Suprapubic skin (tissue), 4 donors: ENCODE measurements at regions not wholly inside any gene's neighbourhood (a gene's known extent, or its start where the extent isn't known, plus 50 kb on each side); places are given as distances from the start of the nearest gene placed in this dataset.

Source experiments
- DNase-seq, 2 donors: peaks; one replicate each; pipeline ENCODE4 v3.0.0-alpha.2; 2019; ENCODE audit warnings: low spot score in 2 of 2
- H3K27ac ChIP-seq: fragments of 200-600 bp; sonication (generic); one replicate; pipeline ENCODE4 v1.5.1; 2019
- H3K27me3 ChIP-seq: fragments of 200-600 bp; sonication (generic); one replicate; pipeline ENCODE4 v1.5.1; 2019
- H3K36me3 ChIP-seq: fragments of 200-600 bp; sonication (generic); one replicate; pipeline ENCODE4 v1.5.1; 2019
- H3K4me1 ChIP-seq: fragments of 200-600 bp; sonication (generic); one replicate; pipeline ENCODE4 v1.5.1; 2019
- H3K4me3 ChIP-seq: fragments of 200-600 bp; sonication (generic); one replicate; pipeline ENCODE4 v1.5.1; 2019; ENCODE audit warnings: mild to moderate bottlenecking
- H3K9me3 ChIP-seq: fragments of 200-600 bp; sonication (generic); one replicate; pipeline ENCODE4 v1.5.1; 2019
- CTCF ChIP-seq, 2 donors: fragments of 200-600 bp in 1 of 2; fragments of 450-650 bp in 1 of 2; sonication (generic) in 1 of 2; IDR thresholded peaks; one replicate each; pipeline ENCODE4 v1.5.1; 2016 to 2019; ENCODE audit warnings: antibody characterized with exemption in 2 of 2, mild to moderate bottlenecking in 1 of 2, moderate library complexity in 1 of 2
- EP300 ChIP-seq: sonication (generic); formaldehyde crosslinking; IDR thresholded peaks from one replicate; pipeline ENCODE4 v1.6.1; 2017; ENCODE audit warnings: antibody characterized with exemption
- POLR2A ChIP-seq, 2 donors: fragments of 450-650 bp; IDR thresholded peaks; one replicate each; pipeline ENCODE4 v1.6.1; 2017; ENCODE audit warnings: antibody characterized with exemption in 2 of 2, mild to moderate bottlenecking in 2 of 2, moderate library complexity in 2 of 2
- POLR2AphosphoS5 ChIP-seq, 3 donors: sonication (generic); formaldehyde crosslinking; IDR thresholded peaks; one replicate each; pipeline ENCODE4 v1.6.1; 2017; ENCODE audit warnings: antibody characterized with exemption in 3 of 3
- WGBS: methylation state at CpG from one replicate; pipeline ENCODE4 v1.1.5; 2018; 5-methylcytosine and 5-hydroxymethylcytosine counted together

- no peaks in the 10 kb centered on the region for H3K36me3 ChIP-seq
- no peak overlapping the region for H3K4me3 ChIP-seq
- 77% methylated on average over 12 of the region's 12 CpGs for WGBS
- no peaks in the 10 kb centered on the region for H3K4me1 ChIP-seq
- TF ChIP-seq EP300 (no peak), POLR2AphosphoS5 (IDR thresholded peaks at IDR 0.05) (no peak)
- H3K9me3 ChIP-seq = no peaks in the 10 kb centered on the region
- DNase-seq = peak in 1 of 2 donors; percentile 20
- H3K27me3 ChIP-seq = no peaks in the 10 kb centered on the region
- no peak overlapping the region for H3K27ac ChIP-seq
These were observed 141.5 kb upstream of the ERCC6L2 start for GRCh38 chr9:95733741-95734666.

- no peaks in the 10 kb centered on the region for H3K36me3 ChIP-seq
- no peak overlapping the region for H3K4me3 ChIP-seq
- H3K27me3 ChIP-seq = no peaks in the 10 kb centered on the region
- DNase-seq = no peak
- H3K27ac ChIP-seq = no peak overlapping the region
- no peaks in the 10 kb centered on the region for H3K9me3 ChIP-seq
- no peak for TF ChIP-seq EP300
- TF ChIP-seq POLR2AphosphoS5 (IDR thresholded peaks at IDR 0.05) = no peak
- no peak for TF ChIP-seq CTCF (IDR thresholded peaks at IDR 0.05)
- no peak for TF ChIP-seq POLR2A (IDR thresholded peaks at IDR 0.05)
- no peaks in the 10 kb centered on the region for H3K4me1 ChIP-seq
- 70% methylated on average over 6 of the region's 6 CpGs for WGBS
These were observed 142.4 kb upstream of the ERCC6L2 start for GRCh38 chr9:95732802-95733688.

- H3K36me3 ChIP-seq = no peaks in the 10 kb centered on the region
- H3K4me1 ChIP-seq = no peaks in the 10 kb centered on the region
- H3K9me3 ChIP-seq = no peaks in the 10 kb centered on the region
- no peaks in the 10 kb centered on the region for H3K27me3 ChIP-seq
- no peak overlapping the region for H3K4me3 ChIP-seq
- 85% methylated on average over 3 of the region's 3 CpGs for WGBS
- no peak overlapping the region for H3K27ac ChIP-seq
- TF ChIP-seq POLR2AphosphoS5 (IDR thresholded peaks at IDR 0.05) (no peak), POLR2A (IDR thresholded peaks at IDR 0.05) (no peak), CTCF (IDR thresholded peaks at IDR 0.05) (no peak), EP300 (no peak)
- DNase-seq = no peak
These were observed 143.6 kb upstream of the ERCC6L2 start for GRCh38 chr9:95731876-95732275.

GRCh38 chr9:95729669-95730368 lies 145.7 kb upstream of the ERCC6L2 start:
- 88% methylated on average over 5 of the region's 5 CpGs for WGBS
- no peaks in the 10 kb centered on the region for H3K36me3 ChIP-seq
- no peak for DNase-seq
- no peak for TF ChIP-seq CTCF (IDR thresholded peaks at IDR 0.05)
- no peak overlapping the region for H3K27ac ChIP-seq
- H3K27me3 ChIP-seq = peaks cover 4% of the 10 kb centered on the region
- H3K4me1 ChIP-seq = no peaks in the 10 kb centered on the region
- no peak overlapping the region for H3K4me3 ChIP-seq
- H3K9me3 ChIP-seq = no peaks in the 10 kb centered on the region

GRCh38 chr9:95729046-95729445 lies 146.4 kb upstream of the ERCC6L2 start:
- H3K9me3 ChIP-seq = no peaks in the 10 kb centered on the region
- H3K27me3 ChIP-seq = peaks cover 4% of the 10 kb centered on the region
- no peak for TF ChIP-seq CTCF (IDR thresholded peaks at IDR 0.05)
- TF ChIP-seq POLR2AphosphoS5 (IDR thresholded peaks at IDR 0.05) = no peak
- 85% methylated on average over 17 of the region's 34 CpGs for WGBS
- H3K36me3 ChIP-seq = no peaks in the 10 kb centered on the region
- H3K27ac ChIP-seq = no peak overlapping the region
- H3K4me1 ChIP-seq = no peaks in the 10 kb centered on the region
- H3K4me3 ChIP-seq = no peak overlapping the region
- no peak for DNase-seq
